Naive thymus-derived CD8-positive, alpha-beta T cell (primary cell): ENCODE measurements at regions not wholly inside any gene's neighbourhood (a gene's known extent, or its start where the extent isn't known, plus 50 kb on each side); places are given as distances from the start of the nearest gene placed in this dataset.

ENCODE experiments used
- ATAC-seq, 2 donors: fragments of 150-1000 bp; cut with Tn5 transposase in 1 of 2; sonication (Bioruptor Pico), chemical (Tn5 transposase) in 1 of 2; 1 replicate in 1 of 2; 2 replicates in 1 of 2; pipeline ENCODE4 v1.10.0; 2021; ENCODE audit warnings: mild to moderate bottlenecking in 2 of 2, moderate library complexity in 2 of 2
- POLR2A ChIA-PET: fragments of 350-600 bp; sonication (Branson Sonifier 250); formaldehyde crosslinking; loops from one replicate; lab custom pipeline; 2021; ENCODE audit warnings: antibody characterized with exemption; lab: Charles Lee
- DNase-seq, 10 donors: peaks; one replicate each; pipeline versions ENCODE4 v3.0.0 to v3.0.0-alpha.2; 2020 to 2022
- H3K27ac Mint-ChIP-seq, 10 donors: one replicate each; pipeline ENCODE4 v1.8.0; 2020 to 2022; ENCODE audit warnings: mild to moderate bottlenecking in 10 of 10, mixed read lengths in 10 of 10, moderate library complexity in 4 of 10, inconsistent platforms in 1 of 10
- H3K27me3 Mint-ChIP-seq, 5 donors: one replicate each; pipeline ENCODE4 v1.8.0; 2021 to 2022; ENCODE audit warnings: mixed read lengths in 5 of 5
- H3K36me3 Mint-ChIP-seq, 3 donors: one replicate each; pipeline ENCODE4 v1.8.0; 2020 to 2022; ENCODE audit warnings: mixed read lengths in 3 of 3, mild to moderate bottlenecking in 2 of 3, inconsistent platforms in 1 of 3
- H3K4me1 Mint-ChIP-seq, 4 donors: one replicate each; pipeline ENCODE4 v1.8.0; 2021 to 2022; ENCODE audit warnings: mixed read lengths in 4 of 4
- H3K4me3 Mint-ChIP-seq, 10 donors: one replicate each; pipeline ENCODE4 v1.8.0; 2020 to 2022; ENCODE audit warnings: mild to moderate bottlenecking in 10 of 10, mixed read lengths in 10 of 10, moderate library complexity in 6 of 10, inconsistent platforms in 1 of 10
- H3K9me3 Mint-ChIP-seq, 9 donors: one replicate each; pipeline ENCODE4 v1.8.0; 2020 to 2022; ENCODE audit warnings: mixed read lengths in 9 of 9, mild to moderate bottlenecking in 3 of 9, inconsistent platforms in 1 of 9, moderate library complexity in 1 of 9

GRCh38 chr11:21877151-21877550 is 315.7 kb upstream of the ANO5 start:
- Mint-ChIP-seq H3K36me3 (no peaks in the 10 kb centered on the region), H3K4me3 (no peak overlapping the region), H3K9me3 (peaks cover 0 to 26% (median 3%) of the 10 kb centered on the region in 9 donors), H3K27ac (no peak overlapping the region), H3K27me3 (no peaks in the 10 kb centered on the region), H3K4me1 (no peaks in the 10 kb centered on the region)
- POLR2A ChIA-PET: no interaction called here
- ATAC-seq (no peak), DNase-seq (no peak)

GRCh38 chr11:21883354-21883753 is 309.5 kb upstream of the ANO5 start:
- Mint-ChIP-seq H3K4me1 (no peaks in the 10 kb centered on the region), H3K4me3 (no peak overlapping the region), H3K9me3 (peaks cover 0 to 38% (median 8%) of the 10 kb centered on the region in 9 donors), H3K36me3 (no peaks in the 10 kb centered on the region), H3K27ac (no peak overlapping the region), H3K27me3 (no peaks in the 10 kb centered on the region)
- POLR2A ChIA-PET: no interaction called here
- ATAC-seq (no peak), DNase-seq (no peak)

GRCh38 chr11:21888814-21889213 is 304.1 kb upstream of the ANO5 start:
- POLR2A ChIA-PET: no interaction called here
- no peak for DNase-seq
- H3K36me3 Mint-ChIP-seq: no peaks in the 10 kb centered on the region
- H3K27me3 Mint-ChIP-seq: no peaks in the 10 kb centered on the region
- H3K4me1 Mint-ChIP-seq: no peaks in the 10 kb centered on the region
- no peak overlapping the region for H3K4me3 Mint-ChIP-seq
- peaks cover 0 to 23% (median 2%) of the 10 kb centered on the region in 9 donors for H3K9me3 Mint-ChIP-seq
- no peak for ATAC-seq
- no peak overlapping the region for H3K27ac Mint-ChIP-seq

- no peaks in the 10 kb centered on the region for H3K36me3 Mint-ChIP-seq
- ATAC-seq (no peak), DNase-seq (no peak)
- POLR2A ChIA-PET: no interaction called here
- H3K27me3 Mint-ChIP-seq: no peaks in the 10 kb centered on the region
- H3K9me3 Mint-ChIP-seq: peaks cover 0 to 13% (median 2%) of the 10 kb centered on the region in 9 donors
- no peak overlapping the region for H3K27ac Mint-ChIP-seq
- H3K4me1 Mint-ChIP-seq: peaks cover 0 to 3% (median 0%) of the 10 kb centered on the region in 4 donors
- no peak overlapping the region for H3K4me3 Mint-ChIP-seq
Observed at GRCh38 chr11:21892736-21893564, 299.9 kb upstream of the ANO5 start.

GRCh38 chr11:21893565-21893867 is 299.4 kb upstream of the ANO5 start:
- POLR2A ChIA-PET: no interaction called here
- ATAC-seq: no peak
- peaks cover 0 to 13% (median 0%) of the 10 kb centered on the region in 9 donors for H3K9me3 Mint-ChIP-seq
- peaks cover 0 to 3% (median 0%) of the 10 kb centered on the region in 4 donors for H3K4me1 Mint-ChIP-seq
- H3K4me3 Mint-ChIP-seq: no peak overlapping the region
- no peak overlapping the region for H3K27ac Mint-ChIP-seq
- no peaks in the 10 kb centered on the region for H3K36me3 Mint-ChIP-seq
- H3K27me3 Mint-ChIP-seq: no peaks in the 10 kb centered on the region
- DNase-seq: no peak

GRCh38 chr11:21894492-21894891 is 298.4 kb upstream of the ANO5 start:
- DNase-seq (no peak), ATAC-seq (no peak)
- H3K4me3 Mint-ChIP-seq: no peak overlapping the region
- POLR2A ChIA-PET: no interaction called here
- H3K27ac Mint-ChIP-seq: no peak overlapping the region
- peaks cover 0 to 3% (median 0%) of the 10 kb centered on the region in 4 donors for H3K4me1 Mint-ChIP-seq
- no peaks in the 10 kb centered on the region for H3K27me3 Mint-ChIP-seq
- H3K36me3 Mint-ChIP-seq: no peaks in the 10 kb centered on the region
- H3K9me3 Mint-ChIP-seq: peaks cover 0 to 13% (median 2%) of the 10 kb centered on the region in 9 donors

GRCh38 chr11:21895686-21896085 is 297.2 kb upstream of the ANO5 start:
- Mint-ChIP-seq H3K36me3 (no peaks in the 10 kb centered on the region), H3K4me3 (no peak overlapping the region), H3K27ac (no peak overlapping the region), H3K4me1 (peaks cover 0 to 3% (median 0%) of the 10 kb centered on the region in 4 donors), H3K27me3 (no peaks in the 10 kb centered on the region), H3K9me3 (peaks cover 0 to 12% (median 3%) of the 10 kb centered on the region in 9 donors)
- POLR2A ChIA-PET: no interaction called here
- ATAC-seq (no peak), DNase-seq (no peak)

- peaks cover 0 to 12% (median 3%) of the 10 kb centered on the region in 9 donors for H3K9me3 Mint-ChIP-seq
- no peaks in the 10 kb centered on the region for H3K27me3 Mint-ChIP-seq
- H3K4me1 Mint-ChIP-seq: peaks cover 0 to 3% (median 0%) of the 10 kb centered on the region in 4 donors
- no peak overlapping the region for H3K4me3 Mint-ChIP-seq
- DNase-seq: no peak
- ATAC-seq: no peak
- H3K27ac Mint-ChIP-seq: no peak overlapping the region
- H3K36me3 Mint-ChIP-seq: no peaks in the 10 kb centered on the region
- POLR2A ChIA-PET: no interaction called here
Observed at GRCh38 chr11:21896216-21896615, 296.7 kb upstream of the ANO5 start.

GRCh38 chr11:21896746-21897602 is 295.9 kb upstream of the ANO5 start:
- no peak for DNase-seq
- H3K27ac Mint-ChIP-seq: no peak overlapping the region
- POLR2A ChIA-PET: no interaction called here
- H3K36me3 Mint-ChIP-seq: no peaks in the 10 kb centered on the region
- H3K4me3 Mint-ChIP-seq: peak overlapping the region in 1 of 10 donors; percentile 43
- peaks cover 0 to 12% (median 3%) of the 10 kb centered on the region in 9 donors for H3K9me3 Mint-ChIP-seq
- no peaks in the 10 kb centered on the region for H3K27me3 Mint-ChIP-seq
- H3K4me1 Mint-ChIP-seq: peaks cover 0 to 3% (median 0%) of the 10 kb centered on the region in 4 donors
- no peak for ATAC-seq

- Mint-ChIP-seq H3K4me1 (peaks cover 0 to 3% (median 0%) of the 10 kb centered on the region in 4 donors), H3K27ac (no peak overlapping the region), H3K4me3 (no peak overlapping the region), H3K27me3 (no peaks in the 10 kb centered on the region), H3K36me3 (no peaks in the 10 kb centered on the region), H3K9me3 (peaks cover 0 to 12% (median 3%) of the 10 kb centered on the region in 9 donors)
- DNase-seq (no peak), ATAC-seq (no peak)
- POLR2A ChIA-PET: no interaction called here
Observed at GRCh38 chr11:21897752-21898151, 295.1 kb upstream of the ANO5 start.

- no peaks in the 10 kb centered on the region for H3K4me1 Mint-ChIP-seq
- no peak for DNase-seq
- ATAC-seq: no peak
- peaks cover 0 to 34% (median 3%) of the 10 kb centered on the region in 9 donors for H3K9me3 Mint-ChIP-seq
- no peak overlapping the region for H3K27ac Mint-ChIP-seq
- peaks cover 0 to 4% (median 0%) of the 10 kb centered on the region in 3 donors for H3K36me3 Mint-ChIP-seq
- H3K4me3 Mint-ChIP-seq: no peak overlapping the region
- POLR2A ChIA-PET: no interaction called here
- no peaks in the 10 kb centered on the region for H3K27me3 Mint-ChIP-seq
Observed at GRCh38 chr11:21908211-21908610, 284.7 kb upstream of the ANO5 start.

- Mint-ChIP-seq H3K27ac (no peak overlapping the region), H3K27me3 (no peaks in the 10 kb centered on the region), H3K36me3 (peaks cover 0 to 5% (median 0%) of the 10 kb centered on the region in 3 donors), H3K9me3 (peaks cover 0 to 30% (median 3%) of the 10 kb centered on the region in 9 donors), H3K4me1 (no peaks in the 10 kb centered on the region), H3K4me3 (no peak overlapping the region)
- DNase-seq (no peak), ATAC-seq (no peak)
- POLR2A ChIA-PET: no interaction called here
Observed at GRCh38 chr11:21909145-21909544, 283.7 kb upstream of the ANO5 start.

GRCh38 chr11:21911061-21911460 is 281.8 kb upstream of the ANO5 start:
- no peak for DNase-seq
- no peak for ATAC-seq
- H3K4me1 Mint-ChIP-seq: no peaks in the 10 kb centered on the region
- no peak overlapping the region for H3K27ac Mint-ChIP-seq
- H3K27me3 Mint-ChIP-seq: no peaks in the 10 kb centered on the region
- H3K9me3 Mint-ChIP-seq: peaks cover 0 to 29% (median 4%) of the 10 kb centered on the region in 9 donors
- POLR2A ChIA-PET: no interaction called here
- no peak overlapping the region for H3K4me3 Mint-ChIP-seq
- H3K36me3 Mint-ChIP-seq: peaks cover 0 to 5% (median 0%) of the 10 kb centered on the region in 3 donors
